ENCODE measurements at regions not wholly inside any gene's neighbourhood (a gene's known extent, or its start where the extent isn't known, plus 50 kb on each side); places are given as distances from the start of the nearest gene placed in this dataset.

GRCh38 chr12:25645427-25645826 lies 92.3 kb upstream of the LMNTD1 start:
- Mint-ChIP-seq H3K27ac (no peak overlapping the region), H3K36me3 (ENCODE audit: insufficient read depth) (no peaks in the 10 kb centered on the region), H3K27me3 (no peaks in the 10 kb centered on the region), H3K9me3 (ENCODE audit: low read depth) (no peaks in the 10 kb centered on the region), H3K4me1 (ENCODE audit: low read depth) (peaks cover 2% of the 10 kb centered on the region), H3K4me3 (ENCODE audit: low read depth) (no peak overlapping the region)
- no peak for DNase-seq (ENCODE audit: low spot score, unreplicated experiment)
- TF ChIP-seq, protein P1, sequence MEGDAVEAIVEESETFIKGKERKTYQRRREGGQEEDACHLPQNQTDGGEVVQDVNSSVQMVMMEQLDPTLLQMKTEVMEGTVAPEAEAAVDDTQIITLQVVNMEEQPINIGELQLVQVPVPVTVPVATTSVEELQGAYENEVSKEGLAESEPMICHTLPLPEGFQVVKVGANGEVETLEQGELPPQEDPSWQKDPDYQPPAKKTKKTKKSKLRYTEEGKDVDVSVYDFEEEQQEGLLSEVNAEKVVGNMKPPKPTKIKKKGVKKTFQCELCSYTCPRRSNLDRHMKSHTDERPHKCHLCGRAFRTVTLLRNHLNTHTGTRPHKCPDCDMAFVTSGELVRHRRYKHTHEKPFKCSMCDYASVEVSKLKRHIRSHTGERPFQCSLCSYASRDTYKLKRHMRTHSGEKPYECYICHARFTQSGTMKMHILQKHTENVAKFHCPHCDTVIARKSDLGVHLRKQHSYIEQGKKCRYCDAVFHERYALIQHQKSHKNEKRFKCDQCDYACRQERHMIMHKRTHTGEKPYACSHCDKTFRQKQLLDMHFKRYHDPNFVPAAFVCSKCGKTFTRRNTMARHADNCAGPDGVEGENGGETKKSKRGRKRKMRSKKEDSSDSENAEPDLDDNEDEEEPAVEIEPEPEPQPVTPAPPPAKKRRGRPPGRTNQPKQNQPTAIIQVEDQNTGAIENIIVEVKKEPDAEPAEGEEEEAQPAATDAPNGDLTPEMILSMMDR (IDR thresholded peaks at IDR 0.05; ENCODE audit: unreplicated experiment) = no peak

DNA sequence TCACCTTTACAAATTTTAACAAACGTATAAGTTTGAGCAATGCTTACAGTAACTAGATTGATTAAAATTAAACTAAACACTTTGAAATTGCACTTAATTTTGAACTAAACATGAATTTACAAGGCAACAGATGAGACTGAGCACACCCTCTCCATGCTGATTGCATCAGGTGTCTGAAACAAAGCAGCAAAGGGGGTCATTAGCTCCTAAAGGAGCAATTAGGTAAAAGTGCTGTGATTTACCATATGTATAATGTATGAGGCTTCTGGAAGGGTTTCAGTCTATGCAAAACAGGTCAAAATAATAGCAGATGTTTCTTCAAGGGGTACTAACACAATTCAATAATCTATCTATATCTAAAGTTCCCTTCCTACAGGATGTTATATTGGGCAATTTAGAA lies 98.8 kb upstream of the LMNTD1 start:
- Mint-ChIP-seq H3K27ac (no peak overlapping the region), H3K4me1 (ENCODE audit: low read depth) (peaks cover 7% of the 10 kb centered on the region), H3K4me3 (ENCODE audit: low read depth) (no peak overlapping the region), H3K9me3 (ENCODE audit: low read depth) (no peaks in the 10 kb centered on the region), H3K27me3 (peaks cover 3% of the 10 kb centered on the region), H3K36me3 (ENCODE audit: insufficient read depth) (no peaks in the 10 kb centered on the region)
- TF ChIP-seq, protein P1 (IDR thresholded peaks at IDR 0.05; ENCODE audit: unreplicated experiment) = no peak
- no peak for DNase-seq (ENCODE audit: low spot score, unreplicated experiment)

- Mint-ChIP-seq H3K4me1 (ENCODE audit: low read depth) (peaks cover 7% of the 10 kb centered on the region), H3K4me3 (ENCODE audit: low read depth) (no peak overlapping the region), H3K27ac (no peak overlapping the region), H3K36me3 (ENCODE audit: insufficient read depth) (no peaks in the 10 kb centered on the region), H3K9me3 (ENCODE audit: low read depth) (no peaks in the 10 kb centered on the region), H3K27me3 (peaks cover 3% of the 10 kb centered on the region)
- TF ChIP-seq, protein P1 (IDR thresholded peaks at IDR 0.05; ENCODE audit: unreplicated experiment) = no peak
- no peak for DNase-seq (ENCODE audit: low spot score, unreplicated experiment)
These were observed 99.3 kb upstream of the LMNTD1 start for GRCh38 chr12:25652371-25652770.

DNA sequence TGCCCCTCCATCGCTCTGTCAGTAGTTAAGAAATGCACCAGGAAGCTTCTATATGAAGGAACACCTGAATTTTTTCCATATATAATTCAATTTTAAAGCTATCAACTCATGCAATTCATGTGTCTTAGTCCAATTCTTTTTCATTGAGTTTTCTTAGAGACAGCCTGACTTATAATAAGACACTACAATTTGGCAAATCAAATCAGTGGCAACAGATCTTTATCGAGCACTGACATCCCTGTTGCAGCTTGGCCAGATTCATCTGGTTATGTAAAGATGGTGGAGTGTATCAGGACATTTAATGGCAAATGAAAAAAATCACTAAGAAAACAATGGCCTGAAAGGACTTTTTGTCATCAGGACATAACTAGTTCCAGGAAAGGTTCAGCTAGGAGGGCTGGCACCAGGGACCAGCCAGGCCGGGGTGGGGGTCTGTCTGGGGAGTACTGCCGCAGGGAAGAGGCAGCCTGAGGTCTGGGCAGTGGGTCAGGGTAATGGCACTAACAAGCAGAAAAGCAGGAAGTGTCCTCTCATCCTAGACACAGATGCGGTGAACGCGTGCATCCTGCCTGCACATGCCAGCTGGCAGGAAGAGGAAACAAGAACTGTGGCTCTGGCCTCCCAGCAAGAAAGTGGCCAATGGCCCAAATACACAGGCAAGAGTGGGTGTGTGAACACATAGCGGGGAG lies 100.5 kb upstream of the LMNTD1 start:
- TF ChIP-seq, protein P1 (IDR thresholded peaks at IDR 0.05; ENCODE audit: unreplicated experiment) = no peak
- peaks cover 3% of the 10 kb centered on the region for H3K27me3 Mint-ChIP-seq
- no peak for DNase-seq (ENCODE audit: low spot score, unreplicated experiment)
- peaks cover 4% of the 10 kb centered on the region for H3K4me1 Mint-ChIP-seq (ENCODE audit: low read depth)
- H3K4me3 Mint-ChIP-seq (ENCODE audit: low read depth) = no peak overlapping the region
- H3K36me3 Mint-ChIP-seq (ENCODE audit: insufficient read depth) = no peaks in the 10 kb centered on the region
- H3K27ac Mint-ChIP-seq = no peak overlapping the region
- H3K9me3 Mint-ChIP-seq (ENCODE audit: low read depth) = no peaks in the 10 kb centered on the region

- peak overlapping the region; percentile 29 for H3K27ac Mint-ChIP-seq
- DNase-seq (ENCODE audit: low spot score, unreplicated experiment) = no peak
These were observed 102.6 kb upstream of the LMNTD1 start for GRCh38 chr12:25655702-25656101.

More at GRCh38 chr12:25655702-25656101, 102.6 kb upstream of the LMNTD1 start:
- Mint-ChIP-seq H3K27me3 (peaks cover 3% of the 10 kb centered on the region), H3K36me3 (ENCODE audit: insufficient read depth) (no peaks in the 10 kb centered on the region), H3K4me1 (ENCODE audit: low read depth) (peaks cover 4% of the 10 kb centered on the region), H3K4me3 (ENCODE audit: low read depth) (no peak overlapping the region), H3K9me3 (ENCODE audit: low read depth) (no peaks in the 10 kb centered on the region)
- TF ChIP-seq, protein P1 (IDR thresholded peaks at IDR 0.05; ENCODE audit: unreplicated experiment) = no peak

Measured in progenitor cell of endocrine pancreas (in vitro differentiated cells).